COLO668 (cell line): ENCODE measurements at regions not wholly inside any gene's neighbourhood (a gene's known extent, or its start where the extent isn't known, plus 50 kb on each side); places are given as distances from the start of the nearest gene placed in this dataset.

Experiments used
- DNase-seq: peaks from one replicate; lab custom pipeline; 2025; ENCODE audit not compliant: unreplicated experiment; lab: John Stamatoyannopoulos, UW

DNA sequence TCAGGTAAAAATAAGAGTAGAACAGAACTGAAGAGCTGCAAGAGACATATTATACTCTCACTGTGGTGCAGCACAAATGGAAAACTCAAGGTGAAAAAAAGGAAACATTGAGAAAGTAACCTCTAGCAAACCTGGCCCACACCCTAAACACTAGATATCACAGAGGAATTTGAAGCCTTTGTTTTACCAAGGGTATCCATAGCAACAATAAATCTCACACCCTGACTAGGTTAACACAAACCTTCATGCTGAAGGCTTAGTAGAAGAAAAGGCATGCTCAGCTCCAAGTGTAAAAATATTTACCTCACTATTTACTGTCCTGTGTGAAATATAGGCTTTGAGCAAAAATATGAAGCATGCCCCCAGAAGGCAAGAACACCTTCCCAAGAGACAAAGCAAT lies 61.9 kb upstream of the TAB3 start:
- DNase-seq: no peak

DNA sequence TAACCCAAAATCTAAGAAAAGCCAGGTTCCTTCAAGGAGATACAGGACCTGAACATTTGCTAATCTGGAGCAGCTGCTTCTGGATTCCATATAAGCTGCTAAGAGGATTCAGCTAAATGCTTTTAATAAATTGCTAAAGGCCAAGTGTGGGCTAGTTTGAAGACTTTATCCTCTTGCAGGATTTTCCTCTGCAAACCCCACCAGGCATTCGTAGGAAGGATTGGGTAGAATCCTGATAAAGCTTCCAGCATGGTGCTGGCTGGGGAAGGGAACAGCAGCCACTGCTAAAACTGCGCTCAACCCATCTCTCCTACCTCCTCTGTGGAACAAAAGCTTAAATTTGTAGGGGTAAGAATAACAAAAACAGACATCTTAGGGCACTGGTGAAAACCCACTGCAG lies 61.3 kb upstream of the TAB3 start:
- DNase-seq: no peak

DNA sequence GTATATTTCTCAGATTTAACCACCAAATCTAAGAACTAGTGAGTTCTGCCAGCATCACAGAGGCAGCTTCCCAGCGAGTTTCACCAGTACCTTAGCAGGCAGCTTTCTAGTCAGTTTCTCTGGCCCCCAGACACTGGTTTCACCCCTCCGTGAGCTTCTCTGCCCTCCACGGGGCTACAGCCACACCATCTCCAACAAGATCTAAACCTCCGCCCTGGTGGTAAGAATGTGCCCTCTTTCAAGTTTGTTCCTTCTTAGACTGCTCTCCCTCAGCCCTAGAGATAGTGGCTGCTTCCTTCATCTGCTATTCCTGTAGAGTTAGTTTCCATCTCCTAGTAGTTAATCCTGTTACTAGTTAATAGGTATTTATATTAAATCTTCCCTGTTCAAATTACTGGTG lies 60.5 kb upstream of the TAB3 start:
- no peak for DNase-seq

DNA sequence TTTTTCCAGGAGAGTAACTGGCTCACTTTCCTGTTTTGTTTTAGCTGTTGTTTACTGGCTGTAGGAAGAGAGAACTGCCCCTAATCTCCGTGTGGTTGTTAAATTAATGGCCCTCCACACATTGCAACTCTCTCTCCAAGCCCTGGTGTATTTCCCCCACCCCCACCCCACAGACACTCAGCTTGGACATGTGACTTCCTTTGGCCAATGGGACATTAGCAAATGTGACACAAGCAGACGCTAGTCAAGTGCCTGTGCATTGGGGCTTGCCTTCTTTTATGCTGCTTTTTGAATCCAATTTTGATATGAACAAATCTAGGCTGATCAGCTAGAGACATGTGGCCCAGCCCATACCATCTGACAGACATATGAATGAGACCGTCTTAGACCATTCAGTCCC lies 59.6 kb upstream of the TAB3 start:
- DNase-seq: no peak

DNA sequence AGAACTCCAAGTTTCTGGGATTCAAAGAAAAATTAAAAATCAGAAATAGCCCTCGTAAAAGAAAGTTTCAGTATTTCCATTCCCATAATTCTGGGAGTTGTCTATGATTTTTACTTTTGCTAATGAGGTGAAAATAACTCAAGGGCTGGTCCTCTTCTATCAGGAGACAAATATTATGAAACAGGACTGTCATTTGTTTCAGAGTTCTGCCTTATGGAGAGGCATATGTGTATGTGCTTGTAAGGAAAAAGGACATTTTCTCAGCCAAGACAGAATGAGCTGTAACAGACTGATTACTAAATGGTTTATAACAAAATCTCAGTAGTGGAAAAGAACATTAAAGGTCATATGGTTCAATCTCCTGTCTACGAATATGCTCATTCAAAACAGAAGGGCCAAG lies 59.0 kb upstream of the TAB3 start:
- DNase-seq: no peak

DNA sequence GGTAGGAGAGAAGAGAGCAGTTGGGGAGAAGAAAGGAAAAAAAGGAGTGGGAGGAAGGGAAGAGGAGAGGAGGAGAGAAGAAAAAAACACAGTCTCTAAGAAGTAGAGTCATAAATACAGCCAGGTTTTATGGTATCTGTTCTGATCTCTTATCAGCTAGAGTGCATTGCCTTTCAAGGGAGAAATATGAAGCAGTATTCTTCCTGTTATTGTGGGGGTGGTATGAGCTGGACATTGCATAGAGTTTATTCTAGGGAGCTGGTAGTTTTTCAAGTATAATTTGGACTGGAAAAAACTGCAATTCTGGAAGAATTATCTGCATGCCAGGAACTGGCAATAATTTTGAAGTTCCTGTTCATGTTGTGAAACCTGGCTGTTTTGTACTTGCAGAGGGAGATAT lies 54.9 kb upstream of the TAB3 start:
- no peak for DNase-seq

DNA sequence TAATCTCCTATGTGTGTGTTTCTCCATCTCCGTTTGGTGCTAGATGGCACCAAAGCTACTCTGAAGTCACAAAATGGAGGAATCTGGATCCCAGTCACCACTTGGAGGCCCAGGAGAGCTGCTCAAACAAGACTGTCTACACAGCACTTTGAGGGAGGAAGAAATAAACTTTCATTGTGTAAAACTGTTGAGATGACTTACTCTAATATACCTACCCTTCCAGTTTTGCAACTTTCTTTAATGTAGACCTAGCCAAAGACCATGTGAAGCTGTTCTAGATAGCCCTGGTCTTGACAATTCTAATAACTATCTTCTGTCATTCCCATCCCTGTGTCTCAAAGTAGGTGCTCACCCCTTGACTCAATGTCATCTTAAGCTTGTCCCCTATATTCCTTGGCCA lies 52.8 kb upstream of the TAB3 start:
- no peak for DNase-seq

DNA sequence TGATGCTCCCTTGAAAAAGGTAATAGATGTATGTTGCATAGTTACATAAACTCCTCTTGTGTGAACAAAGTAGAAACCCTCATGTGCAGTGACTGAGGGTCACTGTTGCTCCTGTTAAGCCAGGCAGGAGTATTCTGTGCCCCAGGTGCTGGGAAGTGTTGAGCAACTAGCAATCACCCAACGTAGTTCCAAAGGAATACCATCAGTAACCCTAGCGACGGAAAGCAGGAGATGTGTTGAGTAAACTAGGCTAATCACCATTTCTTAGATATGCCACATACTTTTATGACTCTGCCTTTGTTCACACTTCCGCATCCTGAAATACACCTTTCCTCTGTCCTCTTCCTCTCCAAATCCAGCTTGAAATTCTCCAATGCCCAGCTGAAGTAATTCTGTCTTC lies 50.9 kb upstream of the TAB3 start:
- no peak for DNase-seq
